Astrocyte of the cerebellum (primary cell): ENCODE measurements at regions not wholly inside any gene's neighbourhood (a gene's known extent, or its start where the extent isn't known, plus 50 kb on each side); places are given as distances from the start of the nearest gene placed in this dataset.

Experiments
- DNase-seq: peaks from one replicate; pipeline ENCODE4 v3.0.0-alpha.2; 2011; ENCODE audit warnings: low read depth
- H3K4me3 ChIP-seq: 2 replicates; pipeline ENCODE4 v1.5.1; 2011; ENCODE audit warnings: mild to moderate bottlenecking, low read depth, low read length, moderate library complexity
- in situ Hi-C: cut with HindIII; loops from 2 replicates; pipeline ENCODE4 v1.10.0; 2017; ENCODE audit warnings: low sequenced_read_pairs
- TF ChIP-seq, protein P1 (sequence below): IDR thresholded peaks from 2 replicates; pipeline ENCODE4 v1.5.1; 2012; ENCODE audit warnings: low read length, low read depth, moderate library complexity, mild to moderate bottlenecking; ENCODE audit errors: missing control alignments

DNA sequence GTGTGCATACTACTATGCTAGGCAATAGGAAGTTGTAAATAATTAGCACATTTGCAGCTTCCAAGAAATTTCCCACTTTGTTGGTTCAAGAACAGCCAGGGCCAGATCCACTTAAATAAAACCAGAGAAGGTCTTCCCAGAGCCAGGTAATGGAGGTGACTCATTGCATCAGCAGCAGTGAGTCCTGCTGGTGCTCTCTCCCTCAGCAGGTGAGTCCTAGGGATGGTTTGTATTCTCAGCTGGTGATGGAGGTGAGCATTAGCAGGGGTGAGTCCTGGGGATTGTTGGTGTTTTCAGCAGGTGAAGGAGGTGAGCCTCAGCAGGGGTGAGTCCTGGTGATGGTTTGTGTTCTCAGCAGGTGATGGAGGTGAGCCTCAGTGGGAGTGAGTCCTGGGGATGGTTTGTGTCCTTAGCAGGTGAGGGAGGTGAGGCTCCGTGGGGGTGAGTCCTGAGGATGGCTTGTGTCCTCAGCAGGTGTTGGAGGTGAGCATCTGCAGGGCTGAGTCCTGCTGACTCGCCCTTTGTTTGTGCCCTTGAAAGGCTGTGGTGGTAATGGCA lies 232.8 kb upstream of the EXOC2 start:
- no peak for DNase-seq
- TF ChIP-seq, protein P1, sequence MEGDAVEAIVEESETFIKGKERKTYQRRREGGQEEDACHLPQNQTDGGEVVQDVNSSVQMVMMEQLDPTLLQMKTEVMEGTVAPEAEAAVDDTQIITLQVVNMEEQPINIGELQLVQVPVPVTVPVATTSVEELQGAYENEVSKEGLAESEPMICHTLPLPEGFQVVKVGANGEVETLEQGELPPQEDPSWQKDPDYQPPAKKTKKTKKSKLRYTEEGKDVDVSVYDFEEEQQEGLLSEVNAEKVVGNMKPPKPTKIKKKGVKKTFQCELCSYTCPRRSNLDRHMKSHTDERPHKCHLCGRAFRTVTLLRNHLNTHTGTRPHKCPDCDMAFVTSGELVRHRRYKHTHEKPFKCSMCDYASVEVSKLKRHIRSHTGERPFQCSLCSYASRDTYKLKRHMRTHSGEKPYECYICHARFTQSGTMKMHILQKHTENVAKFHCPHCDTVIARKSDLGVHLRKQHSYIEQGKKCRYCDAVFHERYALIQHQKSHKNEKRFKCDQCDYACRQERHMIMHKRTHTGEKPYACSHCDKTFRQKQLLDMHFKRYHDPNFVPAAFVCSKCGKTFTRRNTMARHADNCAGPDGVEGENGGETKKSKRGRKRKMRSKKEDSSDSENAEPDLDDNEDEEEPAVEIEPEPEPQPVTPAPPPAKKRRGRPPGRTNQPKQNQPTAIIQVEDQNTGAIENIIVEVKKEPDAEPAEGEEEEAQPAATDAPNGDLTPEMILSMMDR = no peak
- H3K4me3 ChIP-seq = no peak overlapping the region
- in situ Hi-C loops = no loop called here

DNA sequence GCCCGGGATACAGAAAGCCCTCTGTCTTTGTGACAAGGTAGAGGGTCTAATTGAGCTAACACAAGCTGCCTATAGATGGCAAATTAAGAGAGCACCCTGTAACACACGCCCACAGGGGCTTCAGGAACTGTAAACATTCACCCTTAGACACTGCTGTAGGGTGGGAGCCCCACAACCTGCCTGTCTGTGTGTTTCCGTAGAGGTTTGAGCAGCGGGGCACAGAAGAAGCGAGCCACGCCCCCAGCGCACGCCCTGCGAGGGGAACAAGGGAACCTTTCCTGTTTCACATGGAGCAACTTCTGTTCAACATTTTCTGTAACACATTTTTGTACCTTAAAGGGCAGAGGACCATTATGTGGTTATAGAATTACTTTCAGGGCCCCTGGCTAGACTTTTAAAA lies 231.7 kb upstream of the EXOC2 start:
- no peak overlapping the region for H3K4me3 ChIP-seq
- TF ChIP-seq, protein P1 = no peak
- in situ Hi-C loops = no loop called here
- DNase-seq = no peak

DNA sequence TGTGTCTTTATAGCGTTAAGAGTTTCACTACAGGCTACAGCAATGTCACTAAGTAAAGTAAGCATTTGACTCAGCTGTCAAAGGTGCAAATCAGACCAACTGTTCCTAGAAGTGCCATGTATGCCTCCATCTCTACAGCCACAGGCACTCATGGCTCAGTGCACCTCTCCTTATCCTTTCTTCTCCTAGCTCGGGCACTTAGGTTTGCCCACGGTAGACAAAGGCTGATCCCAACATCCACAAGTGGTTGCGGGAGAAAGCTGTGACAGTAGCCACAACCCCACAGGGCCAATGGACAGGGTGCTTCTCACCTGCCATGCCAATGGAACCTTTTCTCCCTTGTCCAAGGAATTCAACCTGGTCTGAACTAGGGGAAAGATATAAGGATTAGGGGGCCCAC lies 228.5 kb upstream of the EXOC2 start:
- TF ChIP-seq, protein P1 = no peak
- no peak for DNase-seq
- in situ Hi-C loops = no loop called here
- no peak overlapping the region for H3K4me3 ChIP-seq

DNA sequence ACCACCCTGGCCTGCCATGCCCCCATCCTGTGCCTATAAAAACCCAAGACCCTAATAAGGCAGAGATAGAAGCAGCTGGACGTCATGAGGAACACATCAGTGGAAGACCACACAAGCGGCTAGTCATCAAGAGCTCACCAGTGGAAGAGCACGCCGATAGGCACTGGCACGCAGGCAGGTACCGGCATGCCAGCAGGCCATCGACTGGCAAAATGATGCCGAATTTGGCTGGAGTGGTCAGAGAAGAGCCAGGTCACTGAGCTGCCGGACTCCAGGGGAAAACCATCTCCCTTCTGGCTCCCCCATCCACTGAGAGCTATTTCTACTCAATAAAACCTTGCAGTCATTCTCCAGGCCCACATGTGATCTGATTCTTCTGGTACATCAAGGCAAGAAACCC lies 227.6 kb upstream of the EXOC2 start:
- in situ Hi-C loops = no loop called here
- no peak overlapping the region for H3K4me3 ChIP-seq
- no peak for DNase-seq
- TF ChIP-seq, protein P1 = no peak

DNA sequence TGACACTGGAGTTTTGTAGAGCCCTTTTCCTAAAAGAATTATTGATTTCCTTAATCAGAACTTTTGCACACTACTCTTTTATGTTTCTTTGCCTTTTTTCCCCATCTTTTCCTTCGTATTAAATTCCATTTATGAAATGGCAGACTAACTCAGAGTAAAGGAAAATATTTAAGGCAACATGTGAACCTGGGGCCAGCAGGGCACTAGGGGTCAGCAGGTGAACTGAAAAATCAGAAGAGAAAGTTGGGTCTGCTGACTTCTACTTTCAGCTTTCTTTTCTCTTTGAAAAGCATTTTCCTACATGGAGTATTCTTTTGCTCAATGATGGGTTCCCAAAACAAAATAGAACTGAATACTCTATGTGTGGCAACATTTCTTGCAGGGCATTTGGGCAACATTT lies 226.6 kb upstream of the EXOC2 start:
- no peak for DNase-seq
- H3K4me3 ChIP-seq = no peak overlapping the region
- in situ Hi-C loops = no loop called here
- TF ChIP-seq, protein P1 = no peak

DNA sequence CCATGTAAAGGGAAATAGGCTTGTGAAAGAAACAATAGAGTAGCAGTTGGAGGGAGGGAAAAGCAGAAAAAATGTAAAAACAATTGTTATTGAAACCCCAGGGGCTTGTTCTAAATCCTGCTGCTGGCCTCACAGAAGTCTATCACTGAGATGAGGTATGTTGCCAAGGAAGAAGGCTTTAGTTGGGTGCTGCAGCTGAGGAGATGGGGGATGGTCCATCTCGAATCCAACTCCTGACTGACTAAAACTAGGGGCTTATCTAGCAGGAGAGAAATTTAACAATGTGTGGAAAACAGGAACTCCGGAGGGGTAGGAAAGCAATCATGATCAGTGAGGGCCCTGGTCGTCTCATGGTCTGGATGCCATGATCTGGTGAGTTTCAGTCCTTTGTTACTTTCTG lies 225.0 kb upstream of the EXOC2 start:
- TF ChIP-seq, protein P1 = no peak
- H3K4me3 ChIP-seq = no peak overlapping the region
- in situ Hi-C loops = no loop called here
- no peak for DNase-seq

DNA sequence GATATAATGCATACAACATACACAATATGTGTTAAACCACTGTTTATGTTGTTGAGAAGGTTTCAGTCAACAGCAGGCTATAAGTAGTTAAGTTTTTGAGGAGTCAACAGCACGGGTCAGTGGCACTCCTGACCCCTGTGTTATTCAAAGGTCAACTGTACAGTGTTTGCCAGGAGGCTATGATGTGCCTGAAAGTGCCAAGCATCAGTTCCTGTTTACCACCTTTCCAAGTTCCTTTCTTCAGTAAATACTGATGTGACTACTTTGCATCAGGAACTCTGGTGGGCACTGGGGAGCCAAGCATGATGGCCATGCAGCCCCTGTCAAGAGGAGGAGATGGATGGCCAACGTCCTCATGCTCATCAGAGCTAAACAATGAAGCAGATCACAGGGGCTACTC lies 224.4 kb upstream of the EXOC2 start:
- DNase-seq = no peak
- in situ Hi-C loops = no loop called here
- H3K4me3 ChIP-seq = no peak overlapping the region
- TF ChIP-seq, protein P1 = no peak
